Stimulated activated CD4-positive, alpha-beta T cell treated with anti-CD3 and anti-CD28 coated beads, Interleukin-2, amount 100 ng/mL, for 24 hours (primary cell): ENCODE measurements at regions not wholly inside any gene's neighbourhood (a gene's known extent, or its start where the extent isn't known, plus 50 kb on each side); places are given as distances from the start of the nearest gene placed in this dataset.

Experiments used
- DNase-seq, 2 donors: peaks; one replicate each; pipeline ENCODE4 v3.0.0-alpha.2; 2020

DNA sequence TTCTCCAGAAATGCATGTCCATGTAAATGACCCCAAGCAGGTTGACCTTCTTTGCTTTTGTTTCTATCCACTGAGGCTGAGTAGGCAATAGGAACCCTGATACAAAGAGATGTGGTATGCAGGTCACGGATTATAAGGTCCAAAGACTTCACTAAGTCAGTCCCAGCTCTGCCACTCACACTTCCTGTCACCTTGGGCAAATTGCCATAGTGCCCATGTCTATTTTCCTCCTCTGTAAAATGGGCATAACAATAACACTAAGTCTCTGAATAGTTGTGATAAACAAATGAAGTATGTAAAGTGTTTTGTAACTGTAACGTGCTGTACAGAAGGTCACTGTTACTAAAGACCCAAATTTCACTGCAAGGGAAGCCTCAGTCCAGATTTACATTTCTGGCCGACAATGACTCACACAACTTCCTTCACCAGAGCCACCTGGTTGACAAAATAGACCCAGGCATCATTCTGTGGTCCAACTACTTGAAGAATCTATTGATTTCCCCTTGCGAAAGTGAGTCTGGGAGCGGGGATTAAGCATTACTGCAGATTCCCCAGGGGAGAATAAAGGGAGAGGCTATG, 175.4 kb upstream of the LPP start:
- DNase-seq, result no peak

GRCh38 chr3:187979564-187979963, 174.4 kb upstream of the LPP start:
- DNase-seq, result no peak

- DNase-seq, result no peak
Observed at GRCh38 chr3:187980861-187981260, 173.1 kb upstream of the LPP start.

- no peak for DNase-seq
Observed at GRCh38 chr3:187982142-187982541, 171.8 kb upstream of the LPP start.

DNA sequence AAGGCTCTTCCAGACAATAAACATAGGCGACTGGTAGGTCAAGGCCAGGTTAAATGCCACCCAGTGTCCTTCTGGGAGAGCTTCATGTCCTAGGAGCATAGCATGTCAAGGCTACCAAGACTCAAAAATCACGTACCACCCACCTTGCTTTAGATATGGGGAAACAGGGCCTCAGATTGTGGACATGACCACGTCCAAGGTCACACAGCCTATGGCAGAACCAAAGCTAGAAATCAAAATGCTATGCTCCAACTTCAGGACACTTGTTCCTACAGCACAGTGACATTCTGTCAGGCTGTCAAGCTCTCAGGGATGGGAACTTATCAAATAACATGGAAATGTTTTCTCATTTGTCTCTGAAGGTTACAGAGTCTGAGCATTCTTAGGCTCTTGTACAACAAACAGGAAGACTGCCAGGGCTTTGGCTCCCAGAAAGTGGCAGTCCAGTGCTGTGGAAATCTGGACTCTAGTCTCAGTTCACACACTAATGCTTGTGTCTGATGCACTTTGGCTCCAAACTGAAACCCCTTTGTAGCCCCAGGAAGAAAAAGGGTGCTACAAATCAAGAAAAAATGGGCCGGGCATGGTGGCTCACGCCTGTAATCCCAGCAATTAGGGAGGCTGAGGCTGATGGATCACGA, 170.4 kb upstream of the LPP start:
- no peak for DNase-seq

DNA sequence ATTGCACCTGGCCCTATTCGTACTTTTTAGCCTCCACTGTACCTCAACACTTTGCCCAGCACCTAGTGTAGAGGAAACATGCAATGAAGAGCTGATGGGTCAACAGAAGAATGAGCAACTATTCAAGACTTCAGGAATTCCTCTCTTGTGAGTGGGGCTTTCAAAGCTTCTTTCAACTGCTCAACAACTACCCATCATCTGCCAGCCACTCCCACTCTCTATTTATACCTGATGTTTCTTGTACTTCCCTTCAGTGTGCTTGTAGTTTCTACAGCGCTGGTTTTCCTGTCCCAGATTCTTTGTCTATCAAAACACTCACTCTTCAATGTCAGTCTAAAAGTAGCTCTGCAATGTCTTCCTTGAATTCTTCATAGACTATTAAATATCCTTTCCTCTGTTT, 168.3 kb upstream of the LPP start:
- DNase-seq, result no peak

GRCh38 chr3:187986514-187986934, 167.4 kb upstream of the LPP start:
- DNase-seq, result peak; percentile 49 to 61

DNA sequence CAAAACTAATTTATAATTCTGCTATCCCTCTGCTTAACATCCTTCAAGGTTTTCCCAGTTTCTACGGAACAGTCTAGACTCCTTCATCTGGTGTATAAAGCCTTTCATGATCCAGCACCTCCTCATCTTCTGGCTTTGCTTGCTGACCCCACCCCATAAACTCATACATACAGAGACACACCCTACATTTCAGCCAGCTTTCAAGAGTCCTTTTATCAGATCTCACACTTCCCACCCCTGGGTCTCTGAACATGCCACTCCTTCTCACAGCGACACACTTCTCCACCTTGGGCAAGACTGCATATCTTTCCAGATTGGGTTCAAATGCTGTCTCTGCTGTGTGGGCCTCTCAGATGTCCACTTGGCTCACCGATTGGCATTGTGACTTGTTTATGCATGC, 166.8 kb upstream of the LPP start:
- DNase-seq, result no peak

DNA sequence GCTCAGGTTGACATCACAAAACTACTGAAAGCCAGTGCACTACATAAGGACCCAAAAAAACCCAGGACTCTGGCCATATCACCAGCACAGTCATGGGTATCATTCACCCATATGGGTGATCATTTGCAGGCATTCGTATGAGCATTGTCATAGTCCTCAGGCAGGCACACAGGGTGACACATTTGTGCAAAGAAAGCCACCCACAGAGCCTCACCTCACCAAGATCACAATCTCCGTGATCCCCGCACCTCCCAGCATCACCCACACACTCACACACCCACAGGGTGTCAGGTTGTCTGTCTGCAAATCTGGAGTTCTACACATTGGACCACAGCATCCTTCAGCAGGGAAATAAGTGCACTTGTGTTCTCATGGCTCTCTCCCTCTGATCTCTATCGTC, 166.0 kb upstream of the LPP start:
- peak; percentile 49 to 66 for DNase-seq

DNA sequence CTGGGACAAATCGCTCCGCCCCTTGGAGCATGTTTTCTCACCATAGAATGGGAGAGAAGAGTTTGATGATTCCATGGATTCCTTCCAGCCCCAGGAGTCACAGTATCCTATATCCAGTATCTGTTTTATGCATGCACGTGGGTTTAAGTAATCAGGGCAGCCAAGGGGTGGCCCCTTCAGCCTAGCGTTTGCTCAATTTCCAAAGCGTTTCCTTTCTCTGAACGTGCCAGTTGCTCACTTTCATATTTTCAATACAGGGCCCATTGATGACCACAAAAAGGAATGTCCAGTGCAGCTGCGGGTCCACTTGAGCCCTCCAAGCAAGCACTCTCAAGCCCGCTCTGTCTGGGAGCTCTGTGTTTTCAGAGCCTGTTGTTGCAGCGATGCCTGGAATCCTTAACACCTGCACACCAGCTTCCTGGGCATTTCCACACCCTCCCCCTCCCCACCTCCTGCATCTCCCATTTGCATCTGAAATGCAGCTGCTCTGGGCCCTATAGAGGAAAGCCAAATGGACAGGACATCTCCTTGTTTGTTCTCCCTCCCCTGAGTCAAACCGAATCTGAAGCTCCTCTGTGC, 164.3 kb upstream of the LPP start:
- DNase-seq, result no peak

DNA sequence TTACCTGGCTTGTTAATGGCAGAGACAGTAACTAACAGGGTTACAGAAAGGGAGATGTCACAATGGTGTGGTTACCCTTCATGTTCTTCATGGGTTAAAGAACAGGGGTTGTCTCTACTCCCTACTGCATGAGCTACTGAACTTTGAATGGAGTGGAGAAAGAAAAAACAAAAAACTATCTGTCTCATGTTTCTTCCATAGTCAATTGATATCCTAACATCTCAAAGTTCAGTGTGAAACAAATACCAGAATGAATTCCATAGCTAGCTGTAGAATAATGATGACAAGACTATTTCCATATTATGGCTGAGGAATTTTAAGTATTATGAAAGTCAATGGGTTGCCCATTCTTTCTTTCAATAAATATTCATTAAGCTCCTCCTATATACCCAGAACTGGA, 161.3 kb upstream of the LPP start:
- no peak for DNase-seq

DNA sequence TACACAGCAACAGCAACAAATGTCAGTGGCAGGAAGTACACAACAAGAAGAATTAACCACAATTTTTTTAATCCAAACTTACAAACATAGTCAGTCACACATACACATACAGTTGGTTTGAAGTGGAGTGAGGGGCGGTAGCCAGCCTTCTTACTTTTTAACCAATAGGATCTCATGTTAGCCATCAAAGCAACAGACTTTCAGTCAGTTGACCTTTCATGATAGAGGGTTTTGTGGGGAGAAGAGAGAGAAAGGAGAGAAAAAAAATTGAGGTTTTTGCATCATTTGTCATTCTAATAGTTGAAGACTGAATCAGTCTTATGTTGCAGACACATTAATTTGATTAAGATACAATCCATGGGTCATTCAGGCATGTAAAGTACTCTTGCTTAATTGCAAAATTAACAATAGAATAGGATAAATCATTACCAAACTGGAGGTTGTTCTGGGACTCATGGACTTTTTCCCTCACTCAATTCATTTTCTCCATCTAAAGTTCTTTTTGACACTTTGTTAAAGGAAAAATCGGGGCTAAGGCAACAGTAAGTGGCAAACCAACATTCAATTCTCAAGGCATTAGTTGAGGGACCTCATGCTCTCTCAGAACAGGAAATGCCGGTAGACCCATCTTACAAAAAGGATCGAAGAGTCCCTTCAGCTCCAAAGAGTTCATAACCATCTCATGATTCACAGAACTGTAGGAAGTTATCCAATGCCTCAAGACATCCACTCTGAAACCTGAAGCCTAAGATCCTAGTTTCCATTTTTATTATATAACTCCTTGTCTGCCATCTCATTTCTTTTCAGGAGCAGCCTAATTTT, 159.5 kb upstream of the LPP start:
- DNase-seq, result no peak

DNA sequence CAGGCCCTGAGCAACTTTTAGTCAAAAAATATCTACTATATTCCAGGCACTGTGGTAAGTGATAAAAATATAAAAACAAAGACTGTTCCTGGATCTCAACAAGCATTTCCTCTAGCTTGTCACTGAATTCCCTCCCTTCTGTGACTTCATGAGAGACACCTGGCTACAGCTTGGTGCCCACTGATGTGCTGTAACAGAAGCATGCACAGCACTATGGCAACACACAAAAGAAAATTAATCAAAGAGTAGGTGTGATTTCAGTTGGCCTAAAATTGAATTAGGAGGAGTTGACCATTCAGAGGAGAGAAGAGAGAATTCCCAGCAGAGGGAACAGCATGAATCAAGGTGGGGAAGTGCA, 158.9 kb upstream of the LPP start:
- DNase-seq, result no peak

- no peak for DNase-seq
Observed at GRCh38 chr3:187995667-187996066, 158.3 kb upstream of the LPP start.

- no peak for DNase-seq
Observed at GRCh38 chr3:187996609-187997008, 157.3 kb upstream of the LPP start.

DNA sequence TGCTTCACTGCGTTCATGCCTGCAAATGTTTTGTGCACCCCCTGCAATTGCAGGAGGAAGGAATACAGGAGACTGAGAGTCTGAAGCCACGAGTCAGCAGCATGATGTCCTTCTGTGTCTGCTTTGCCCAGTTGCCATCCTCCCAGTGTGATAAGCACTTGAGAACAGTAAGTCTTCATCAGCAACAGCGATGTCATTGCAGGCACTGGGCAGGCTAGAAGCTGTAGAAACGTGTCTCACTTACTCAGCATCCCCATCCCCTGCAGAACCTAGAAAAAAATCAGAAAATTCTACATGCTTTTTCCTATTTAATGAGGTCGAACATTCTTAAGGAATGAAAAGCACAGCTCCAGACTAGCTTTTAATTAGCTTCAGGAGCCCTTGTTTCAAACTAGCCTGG, 156.5 kb upstream of the LPP start:
- no peak for DNase-seq

- no peak for DNase-seq
Observed at GRCh38 chr3:187997946-187998561, 155.9 kb upstream of the LPP start.

- no peak for DNase-seq
Observed at GRCh38 chr3:187998611-187999010, 155.3 kb upstream of the LPP start.

DNA sequence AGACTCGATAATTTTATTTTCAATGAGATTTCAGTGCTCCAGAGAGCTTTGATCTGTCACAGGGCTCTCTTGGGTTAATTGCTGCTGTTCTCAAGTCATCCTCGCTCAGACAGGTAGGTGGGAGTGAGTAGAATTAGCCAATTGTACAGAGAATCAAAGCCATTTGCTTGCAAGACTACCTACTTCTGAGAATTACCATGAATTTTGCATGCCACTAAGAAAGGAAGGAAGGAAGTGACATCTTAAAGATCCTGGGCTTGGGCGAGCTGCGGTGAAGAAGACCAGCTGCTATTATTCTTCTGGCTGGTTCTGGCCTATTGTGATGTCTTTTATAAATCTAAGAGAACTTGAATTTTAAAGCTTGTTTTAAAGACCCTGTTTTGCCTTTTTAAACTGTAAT, 154.1 kb upstream of the LPP start:
- DNase-seq, result peak; percentile 20 to 28

- DNase-seq, result no peak
Observed at GRCh38 chr3:188000361-188000861, 153.5 kb upstream of the LPP start.

- DNase-seq, result no peak
Observed at GRCh38 chr3:188001093-188001492, 152.9 kb upstream of the LPP start.

DNA sequence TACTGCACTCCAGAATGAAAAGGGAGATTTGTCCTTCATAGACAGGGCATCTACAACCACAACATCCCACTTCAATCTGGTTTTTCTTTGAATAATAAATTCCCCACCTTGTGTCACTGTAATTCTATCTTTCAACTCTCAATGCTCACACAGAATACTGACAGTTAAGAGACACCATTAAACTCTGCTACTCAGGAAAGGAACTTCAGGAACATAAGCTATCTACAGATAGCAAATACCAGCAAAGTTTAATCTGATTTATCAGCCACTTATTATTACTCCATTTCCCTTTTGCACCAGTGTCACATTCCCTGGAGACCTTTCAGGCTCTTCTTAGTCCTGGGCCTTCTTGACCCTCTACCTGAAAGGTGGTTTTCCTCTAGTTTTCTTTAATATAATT, 152.0 kb upstream of the LPP start:
- DNase-seq, result no peak

DNA sequence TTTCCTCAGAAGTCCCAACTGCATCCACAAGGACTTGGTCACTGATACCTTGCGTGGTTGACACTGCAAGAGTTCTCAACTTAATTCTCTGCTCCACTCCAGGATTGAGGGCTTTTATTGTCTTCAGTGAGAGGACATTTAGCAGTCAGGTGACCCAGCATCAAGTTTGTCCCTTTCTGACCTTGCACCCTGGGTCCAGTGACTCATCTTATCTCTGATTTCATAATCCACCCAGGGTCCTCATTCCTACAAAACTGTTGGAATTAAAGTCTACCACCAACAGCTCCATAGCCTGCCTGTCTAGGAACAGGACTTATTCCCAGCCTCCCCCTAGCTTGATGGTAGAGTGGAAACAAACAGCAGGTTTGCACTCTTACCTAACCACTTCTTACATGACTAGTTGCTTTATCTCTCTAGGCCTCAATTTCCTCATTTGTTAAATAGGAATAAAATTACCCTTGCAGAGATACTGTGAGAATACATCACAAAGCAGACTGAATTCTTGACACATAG, 151.3 kb upstream of the LPP start:
- no peak for DNase-seq
